ENCODE measurements at regions not wholly inside any gene's neighbourhood (a gene's known extent, or its start where the extent isn't known, plus 50 kb on each side); places are given as distances from the start of the nearest gene placed in this dataset.

GRCh38 chr13:58919551-58919950 is 1244.2 kb downstream of the DIAPH3 start:
- in situ Hi-C loops (cut with MboI; ENCODE audit: low sequenced_read_pairs, unreplicated experiment): no loop called here
- no peak for TF ChIP-seq CTCF (IDR thresholded peaks at IDR 0.05; ENCODE audit: borderline replicate concordance, control extremely low read depth, extremely low read depth, insufficient read depth, missing control alignments)
- no peak for DNase-seq (ENCODE audit: low spot score)

- in situ Hi-C loops (cut with MboI; ENCODE audit: low sequenced_read_pairs, unreplicated experiment): no loop called here
- TF ChIP-seq CTCF (IDR thresholded peaks at IDR 0.05; ENCODE audit: borderline replicate concordance, control extremely low read depth, extremely low read depth, insufficient read depth, missing control alignments): no peak
- DNase-seq (ENCODE audit: low spot score): no peak
Measured at GRCh38 chr13:58921129-58921528, 1242.6 kb downstream of the DIAPH3 start.

GRCh38 chr13:58926858-58927257 is 1236.9 kb downstream of the DIAPH3 start:
- in situ Hi-C loops (cut with MboI; ENCODE audit: low sequenced_read_pairs, unreplicated experiment): no loop called here
- TF ChIP-seq CTCF (IDR thresholded peaks at IDR 0.05; ENCODE audit: borderline replicate concordance, control extremely low read depth, extremely low read depth, insufficient read depth, missing control alignments): no peak
- no peak for DNase-seq (ENCODE audit: low spot score)

- in situ Hi-C loops (cut with MboI; ENCODE audit: low sequenced_read_pairs, unreplicated experiment): no loop called here
- DNase-seq (ENCODE audit: low spot score): no peak
- no peak for TF ChIP-seq CTCF (IDR thresholded peaks at IDR 0.05; ENCODE audit: borderline replicate concordance, control extremely low read depth, extremely low read depth, insufficient read depth, missing control alignments)
Measured at GRCh38 chr13:58933475-58933874, 1230.3 kb downstream of the DIAPH3 start.

GRCh38 chr13:58935689-58936088 is 1228.0 kb downstream of the DIAPH3 start:
- in situ Hi-C loops (cut with MboI; ENCODE audit: low sequenced_read_pairs, unreplicated experiment): no loop called here

GRCh38 chr13:58946274-58946673 is 1217.5 kb downstream of the DIAPH3 start:
- no peak for TF ChIP-seq CTCF (IDR thresholded peaks at IDR 0.05; ENCODE audit: borderline replicate concordance, control extremely low read depth, extremely low read depth, insufficient read depth, missing control alignments)
- no peak for DNase-seq (ENCODE audit: low spot score)
- in situ Hi-C loops (cut with MboI; ENCODE audit: low sequenced_read_pairs, unreplicated experiment): no loop called here

More at GRCh38 chr13:58935689-58936088, 1228.0 kb downstream of the DIAPH3 start:
- TF ChIP-seq CTCF (IDR thresholded peaks at IDR 0.05; ENCODE audit: borderline replicate concordance, control extremely low read depth, extremely low read depth, insufficient read depth, missing control alignments): no peak
- no peak for DNase-seq (ENCODE audit: low spot score)

GRCh38 chr13:58949646-58950045 is 1214.1 kb downstream of the DIAPH3 start:
- DNase-seq (ENCODE audit: low spot score): no peak
- in situ Hi-C loops (cut with MboI; ENCODE audit: low sequenced_read_pairs, unreplicated experiment): no loop called here
- TF ChIP-seq CTCF (IDR thresholded peaks at IDR 0.05; ENCODE audit: borderline replicate concordance, control extremely low read depth, extremely low read depth, insufficient read depth, missing control alignments): no peak
